Mesodermal cell (in vitro differentiated cells): ENCODE measurements at regions not wholly inside any gene's neighbourhood (a gene's known extent, or its start where the extent isn't known, plus 50 kb on each side); places are given as distances from the start of the nearest gene placed in this dataset.
"Not testable (repeated sequence)": the region's sequence is repeated elsewhere in the genome, so short reads cannot be mapped to it uniquely, and the experiment has no call there.

ENCODE experiments used
- H3K27ac ChIP-seq: 2 replicates; pipeline ENCODE4 v1.7.0; 2013; ENCODE audit warnings: mild to moderate bottlenecking, low read depth, low read length, moderate library complexity; ENCODE audit not compliant: severe bottlenecking
- H3K36me3 ChIP-seq: 2 replicates; pipeline ENCODE4 v1.7.1; 2013; ENCODE audit warnings: mild to moderate bottlenecking, low read length, moderate library complexity; ENCODE audit not compliant: control insufficient read depth, insufficient read depth
- H3K4me1 ChIP-seq: one replicate; pipeline ENCODE4 v1.7.1; 2013; ENCODE audit warnings: mild to moderate bottlenecking, low read length; ENCODE audit not compliant: insufficient read depth, control insufficient read depth, poor library complexity, severe bottlenecking
- H3K4me3 ChIP-seq: 2 replicates; pipeline ENCODE4 v1.7.0; 2013; ENCODE audit warnings: low read length, control low read depth, mild to moderate bottlenecking; ENCODE audit not compliant: insufficient read depth, poor library complexity, severe bottlenecking; ENCODE audit errors: extremely low read depth
- H3K9me3 ChIP-seq: 2 replicates; pipeline ENCODE4 v1.7.1; 2013; ENCODE audit warnings: mild to moderate bottlenecking, low read length, moderate library complexity; ENCODE audit not compliant: control insufficient read depth
- WGBS, 2 experiments: methylation state at CpG; one replicate each; pipeline ENCODE4 v1.1.5; 2013; ENCODE audit warnings: missing lambda C conversion rate in 2 of 2; ENCODE audit not compliant: insufficient coverage in 2 of 2; 5-methylcytosine and 5-hydroxymethylcytosine counted together

DNA sequence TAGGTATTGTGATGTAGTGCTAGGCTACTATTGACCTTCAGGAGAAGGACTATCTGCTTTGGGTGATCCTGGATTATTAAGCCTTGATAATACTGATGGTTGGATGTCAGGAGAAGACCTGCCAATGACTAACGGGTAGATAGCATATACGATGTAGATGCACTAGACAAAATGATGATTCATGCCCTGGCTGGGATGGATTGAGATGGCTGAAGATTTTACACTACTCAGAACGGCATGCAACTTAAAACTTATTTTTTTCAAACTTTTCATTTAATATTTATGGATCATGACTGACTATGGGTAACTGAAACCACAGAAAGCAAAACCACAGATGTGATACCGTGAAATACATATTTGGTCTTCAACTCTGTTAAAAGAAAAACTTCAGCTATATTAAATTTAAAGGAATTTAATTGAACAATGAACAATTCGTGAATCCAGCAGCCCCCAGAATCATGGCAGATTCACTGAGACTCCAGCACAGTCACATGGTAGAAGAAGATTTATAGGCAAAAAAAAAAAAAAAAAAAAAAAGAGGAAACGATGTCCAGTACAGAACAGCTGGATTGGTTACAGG lies 124.6 kb upstream of the CDK13 start:
- Histone ChIP-seq H3K4me1 (peaks cover 4% of the 10 kb centered on the region), H3K9me3 (no peaks in the 10 kb centered on the region), H3K27ac (no peak overlapping the region), H3K4me3 (no peak overlapping the region), H3K36me3 (no peaks in the 10 kb centered on the region)
- 80% methylated on average over 1 of the region's 6 CpGs; no CpG with 5 or more reads in 1 of the 2 experiments for WGBS, 2 experiments

DNA sequence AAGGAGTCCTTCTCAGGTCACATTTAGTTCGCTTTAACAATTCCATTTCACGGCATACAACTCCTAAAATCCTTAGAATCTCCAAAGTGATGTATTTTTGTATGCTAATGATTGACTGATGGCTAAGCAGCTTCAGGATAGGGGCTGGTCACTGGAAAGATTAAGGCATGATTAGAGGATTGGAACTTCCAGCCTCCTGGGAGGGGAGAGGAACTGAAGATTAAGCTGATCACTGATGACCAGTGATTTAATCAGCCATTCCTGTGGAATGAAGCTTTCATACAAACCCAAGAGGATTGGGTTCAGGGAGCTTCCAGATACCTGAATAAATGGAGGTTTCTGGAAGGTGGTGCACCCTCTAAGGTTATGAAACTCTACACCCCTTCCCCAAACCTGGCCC lies 123.9 kb upstream of the CDK13 start:
- no peak overlapping the region for H3K4me3 ChIP-seq
- no peak overlapping the region for H3K27ac ChIP-seq
- peaks cover 4% of the 10 kb centered on the region for H3K4me1 ChIP-seq
- no CpG with 5 or more reads among the region's 2 CpGs for WGBS, 2 experiments
- H3K36me3 ChIP-seq, result no peaks in the 10 kb centered on the region
- no peaks in the 10 kb centered on the region for H3K9me3 ChIP-seq

DNA sequence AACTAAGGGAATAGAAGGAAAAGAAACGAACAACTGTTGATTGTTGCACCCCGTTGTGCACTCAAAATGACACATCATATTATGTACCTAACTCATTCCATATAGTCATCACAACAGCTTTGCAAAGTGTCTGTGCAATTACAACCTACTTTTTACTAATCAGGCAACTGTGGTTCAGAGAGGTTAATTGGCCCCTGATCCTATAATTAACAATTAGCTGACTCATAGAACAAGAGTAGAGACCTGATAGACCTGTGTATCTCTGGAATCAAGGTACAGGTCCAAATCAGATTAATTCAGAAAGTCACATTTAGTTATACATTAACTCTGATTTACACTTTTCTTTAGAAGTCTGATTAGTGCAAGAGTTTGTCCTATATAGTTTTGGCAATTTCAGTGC lies 122.5 kb upstream of the CDK13 start:
- no peaks in the 10 kb centered on the region for H3K36me3 ChIP-seq
- H3K4me3 ChIP-seq, result no peak overlapping the region
- H3K9me3 ChIP-seq, result no peaks in the 10 kb centered on the region
- H3K27ac ChIP-seq, result no peak overlapping the region
- H3K4me1 ChIP-seq, result peaks cover 4% of the 10 kb centered on the region
- WGBS, 2 experiments, result 93% methylated on average over 2 of the region's 2 CpGs; no CpG with 5 or more reads in 1 of the 2 experiments

DNA sequence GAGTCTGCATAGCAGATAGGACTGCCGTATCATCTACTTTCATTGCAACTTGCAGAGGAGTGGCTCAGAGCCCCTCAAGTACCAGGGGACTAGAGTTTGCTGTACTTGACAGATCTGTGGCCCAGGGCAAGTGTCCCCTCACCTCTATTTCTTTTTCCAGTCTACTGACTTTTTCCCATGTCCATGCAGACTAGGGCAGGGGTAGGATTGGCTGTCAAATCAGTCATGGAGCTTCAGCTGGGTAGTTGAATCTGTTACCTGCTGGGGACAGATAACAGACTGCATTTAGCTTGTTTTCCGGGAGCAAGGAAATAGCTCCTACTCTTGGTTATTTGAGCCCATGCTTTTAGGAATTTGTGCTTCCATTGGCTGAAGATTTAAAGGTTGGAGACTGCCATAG lies 121.0 kb upstream of the CDK13 start:
- Histone ChIP-seq H3K9me3 (no peaks in the 10 kb centered on the region), H3K4me3 (no peak overlapping the region), H3K27ac (no peak overlapping the region), H3K36me3 (no peaks in the 10 kb centered on the region), H3K4me1 (peaks cover 4% of the 10 kb centered on the region)
- 86 to 92% methylated on average over 2 of the region's 2 CpGs for WGBS, 2 experiments

DNA sequence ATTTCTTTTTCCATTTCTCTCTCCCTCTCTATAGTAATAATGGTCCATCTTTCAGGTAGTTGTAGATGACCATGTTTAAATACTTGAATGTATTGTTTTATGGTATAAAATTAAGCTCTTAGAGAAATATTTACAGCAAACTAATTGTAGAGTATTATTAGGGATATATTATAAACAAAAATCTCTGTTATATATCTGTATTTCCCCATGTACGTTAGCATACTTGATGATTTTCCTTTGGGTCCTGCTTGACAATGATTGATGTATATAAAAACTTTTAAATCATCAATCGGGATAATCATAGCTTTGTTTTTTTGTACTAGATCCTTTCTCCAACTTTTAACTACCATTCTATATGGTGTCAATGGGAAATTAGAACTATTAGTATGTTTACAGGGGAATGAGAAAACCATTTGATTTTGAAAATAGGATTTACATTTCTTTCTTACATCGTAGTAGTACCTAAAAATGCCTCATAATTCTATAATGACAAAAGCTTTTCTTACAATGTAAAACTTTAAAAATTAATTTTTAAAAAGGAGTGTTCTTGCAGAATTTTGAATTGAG lies 117.5 kb upstream of the CDK13 start:
- Histone ChIP-seq H3K36me3 (no peaks in the 10 kb centered on the region), H3K4me3 (peak overlapping the region; percentile 37), H3K27ac (no peak overlapping the region), H3K9me3 (no peaks in the 10 kb centered on the region), H3K4me1 (no peaks in the 10 kb centered on the region)
- no CpG with 5 or more reads among the region's 3 CpGs for WGBS, 2 experiments

DNA sequence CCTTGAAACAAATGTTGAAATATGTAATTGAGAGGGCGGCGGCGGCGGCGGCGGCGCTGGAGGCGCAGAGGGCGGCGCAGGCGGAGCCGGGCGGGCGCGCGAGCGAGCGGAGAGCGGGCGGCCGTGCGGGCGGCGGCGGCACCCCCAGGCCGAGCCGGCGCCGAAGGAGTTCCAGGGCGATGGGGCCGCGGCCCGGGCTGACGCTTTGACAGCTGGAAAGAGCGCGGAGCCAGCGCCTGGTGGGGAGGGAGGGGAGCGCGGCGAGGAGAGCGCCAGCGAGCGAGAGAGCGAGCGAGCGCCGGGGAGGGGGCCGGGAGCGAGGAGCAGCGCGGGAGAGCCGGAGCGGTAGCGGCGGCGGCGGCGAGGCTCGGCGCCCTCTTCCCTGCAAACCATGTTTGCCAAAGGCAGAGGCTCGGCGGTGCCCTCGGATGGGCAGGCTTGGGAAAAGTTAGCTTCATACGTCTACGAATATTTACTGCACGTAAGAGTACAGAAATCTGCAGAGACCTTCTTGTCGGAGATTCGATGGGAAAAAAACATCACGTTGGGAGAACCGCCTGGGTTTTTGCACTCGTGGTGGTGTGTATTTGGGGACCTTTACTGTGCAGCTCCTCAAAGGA lies 116.8 kb upstream of the CDK13 start:
- not testable (repeated sequence) for H3K27ac ChIP-seq, H3K9me3 ChIP-seq, H3K36me3 ChIP-seq, H3K4me1 ChIP-seq
- H3K4me3 ChIP-seq, result peak overlapping the region; percentile 37
- 2% methylated on average over 37 to 48 of the region's 71 CpGs for WGBS, 2 experiments

DNA sequence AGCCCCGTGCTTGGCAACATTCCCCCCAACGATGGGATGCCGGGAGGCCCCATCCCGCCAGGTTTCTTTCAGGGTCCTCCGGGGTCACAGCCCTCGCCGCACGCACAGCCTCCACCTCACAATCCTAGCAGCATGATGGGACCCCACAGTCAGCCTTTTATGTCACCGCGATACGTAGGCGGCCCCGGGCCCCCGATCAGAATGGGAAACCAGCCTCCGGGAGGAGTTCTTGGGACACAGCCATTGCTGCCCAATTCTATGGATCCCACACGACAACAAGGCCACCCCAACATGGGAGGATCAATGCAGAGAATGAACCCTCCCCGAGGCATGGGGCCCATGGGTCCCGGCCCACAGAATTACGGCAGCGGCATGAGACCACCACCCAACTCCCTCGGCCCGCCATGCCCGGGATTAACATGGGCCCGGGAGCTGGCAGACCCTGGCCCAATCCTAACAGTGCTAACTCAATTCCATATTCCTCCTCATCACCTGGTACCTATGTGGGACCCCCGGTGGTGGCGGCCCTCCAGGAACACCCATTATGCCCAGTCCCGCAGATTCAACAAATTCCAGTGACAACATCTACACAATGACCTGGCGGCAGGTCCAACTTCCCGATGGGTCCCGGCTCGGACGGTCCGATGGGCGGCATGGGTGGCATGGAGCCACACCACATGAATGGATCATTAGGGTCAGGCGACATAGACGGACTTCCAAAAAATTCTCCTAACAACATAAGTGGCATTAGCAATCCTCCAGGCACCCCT lies 116.0 kb upstream of the CDK13 start:
- H3K36me3 ChIP-seq, H3K4me1 ChIP-seq, H3K9me3 ChIP-seq, H3K27ac ChIP-seq: not testable (repeated sequence)
- 74 to 85% methylated on average over 19 to 25 of the region's 36 CpGs for WGBS, 2 experiments
- peak overlapping the region; percentile 37 for H3K4me3 ChIP-seq

DNA sequence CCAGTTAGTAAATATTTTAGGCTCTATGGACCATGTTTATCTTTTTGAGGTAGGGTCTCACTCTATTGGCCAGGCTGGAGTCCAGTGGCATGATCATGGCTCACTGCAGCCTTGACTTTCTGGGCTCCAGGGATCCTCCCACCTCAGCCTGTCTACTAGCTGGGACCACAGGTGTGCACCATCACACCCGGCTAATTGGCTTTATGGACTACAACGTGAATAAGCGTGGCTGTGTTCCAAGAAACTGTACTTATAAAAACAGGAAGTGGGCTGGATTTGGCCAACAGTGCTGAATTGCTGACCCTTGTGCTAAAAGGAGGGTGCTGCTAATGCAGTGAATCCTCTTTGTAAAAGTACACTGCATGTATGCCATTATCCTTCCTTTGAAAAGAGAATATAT lies 111.7 kb upstream of the CDK13 start:
- Histone ChIP-seq H3K4me3 (no peak overlapping the region), H3K36me3 (no peaks in the 10 kb centered on the region), H3K27ac (no peak overlapping the region), H3K9me3 (no peaks in the 10 kb centered on the region), H3K4me1 (no peaks in the 10 kb centered on the region)
- WGBS, 2 experiments, result 65 to 88% methylated on average over 3 of the region's 3 CpGs

DNA sequence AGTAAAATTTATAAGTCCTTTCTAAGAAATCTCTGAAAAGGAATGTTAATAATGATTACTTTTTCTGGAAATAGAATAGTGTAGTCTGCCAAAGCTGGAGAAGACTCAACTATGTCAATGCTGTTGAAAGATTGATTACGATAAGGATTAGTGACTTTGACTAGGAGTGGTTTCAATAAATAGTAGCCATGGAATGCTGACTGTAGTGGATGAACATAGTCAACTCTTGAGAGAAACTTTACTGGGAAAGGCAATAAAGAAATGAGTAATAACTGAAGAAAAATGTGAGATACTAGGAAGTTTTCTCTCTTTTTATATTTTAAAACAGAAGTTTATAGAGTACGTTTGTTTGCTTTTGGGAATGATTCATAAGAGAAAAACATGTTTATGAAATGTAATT lies 105.0 kb upstream of the CDK13 start:
- H3K27ac ChIP-seq, result no peak overlapping the region
- H3K4me1 ChIP-seq, result no peaks in the 10 kb centered on the region
- no peaks in the 10 kb centered on the region for H3K36me3 ChIP-seq
- no peak overlapping the region for H3K4me3 ChIP-seq
- WGBS, 2 experiments, result 84 to 100% methylated on average over 1 of the region's 2 CpGs
- H3K9me3 ChIP-seq, result no peaks in the 10 kb centered on the region

DNA sequence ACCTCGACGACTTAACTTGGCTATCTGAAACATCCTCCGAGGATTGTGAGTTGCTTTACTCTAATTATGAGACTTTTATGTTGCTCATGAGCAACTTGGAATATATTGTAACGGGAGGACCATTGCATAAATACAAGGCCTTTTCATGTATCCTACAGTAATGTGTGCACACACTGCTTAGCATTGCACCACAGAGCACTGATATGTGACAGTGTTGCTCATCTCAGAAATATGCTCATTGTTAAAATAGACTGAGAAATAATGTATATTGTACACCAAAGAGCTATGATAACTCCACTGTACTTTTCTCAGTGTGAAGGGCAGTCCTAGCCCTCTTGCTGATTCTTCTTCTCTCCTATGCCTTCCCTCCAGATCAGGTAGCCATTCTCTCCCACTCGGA lies 102.8 kb upstream of the CDK13 start:
- Histone ChIP-seq H3K27ac (no peak overlapping the region), H3K36me3 (no peaks in the 10 kb centered on the region), H3K4me1 (no peaks in the 10 kb centered on the region), H3K9me3 (no peaks in the 10 kb centered on the region), H3K4me3 (no peak overlapping the region)
- WGBS, 2 experiments, result 100% methylated on average over 1 of the region's 5 CpGs; no CpG with 5 or more reads in 1 of the 2 experiments
